HEK293 (cell line): ENCODE measurements at regions not wholly inside any gene's neighbourhood (a gene's known extent, or its start where the extent isn't known, plus 50 kb on each side); places are given as distances from the start of the nearest gene placed in this dataset.

Source experiments
- CTCF ChIA-PET: fragments of 350-600 bp; formaldehyde crosslinking; extraction: SDS; loops from one replicate; lab custom pipeline; 2021; ENCODE audit warnings: antibody characterized with exemption; lab: Yijun Ruan, JAX
- POLR2A ChIA-PET: fragments of 300-600 bp; formaldehyde crosslinking; extraction: SDS; loops from one replicate; lab custom pipeline; 2020; ENCODE audit warnings: antibody characterized with exemption, inconsistent platforms; lab: Yijun Ruan, JAX
- H3K27ac ChIP-seq: fragments of 200-500 bp; sonication (Bioruptor generic); 2 replicates; pipeline ENCODE4 v1.5.1; 2014; ENCODE audit warnings: low read depth, low read length, control low read depth, inconsistent platforms; ENCODE audit errors: extremely low read depth
- H3K36me3 ChIP-seq, 2 experiments: fragments of 200-500 bp in 1 of 2; sonication (Bioruptor generic) in 1 of 2; 1 replicate in 1 of 2; 2 replicates in 1 of 2; pipeline ENCODE4 v1.5.1; 2014 to 2017; ENCODE audit warnings: inconsistent platforms in 2 of 2, low read length in 2 of 2; ENCODE audit not compliant: control insufficient read depth in 2 of 2, insufficient read depth in 1 of 2
- H3K4me1 ChIP-seq: fragments of 200-500 bp; sonication (Bioruptor generic); 2 replicates; pipeline ENCODE4 v1.5.1; 2014; ENCODE audit warnings: mild to moderate bottlenecking, low read length, inconsistent platforms; ENCODE audit not compliant: control insufficient read depth, insufficient read depth
- H3K4me3 ChIP-seq: 2 replicates; pipeline ENCODE4 v1.5.1; 2011; ENCODE audit warnings: low read depth, mild to moderate bottlenecking, control low read depth, low read length, moderate library complexity
- H3K9me3 ChIP-seq: fragments of 200-500 bp; sonication (Bioruptor generic); 2 replicates; pipeline ENCODE4 v1.5.1; 2014; ENCODE audit warnings: low read depth, low read length, inconsistent platforms; ENCODE audit not compliant: control insufficient read depth, insufficient read depth
- GLI4 ChIP-seq: fragments of 450-650 bp; formaldehyde crosslinking; IDR thresholded peaks from 2 replicates; pipeline ENCODE4 v1.5.1; 2016; ENCODE audit warnings: missing biosample characterization, missing genetic modification characterization
- HOXD13 ChIP-seq: sonication (generic); formaldehyde crosslinking; IDR thresholded peaks from 2 replicates; pipeline ENCODE4 v1.8.0; 2022; ENCODE audit warnings: missing genetic modification reagents, borderline replicate concordance
- KLF16 ChIP-seq: fragments of 450-650 bp; formaldehyde crosslinking; IDR thresholded peaks from 2 replicates; pipeline ENCODE4 v1.5.1; 2017; ENCODE audit warnings: missing biosample characterization, missing genetic modification characterization
- KLF7 ChIP-seq: fragments of 450-650 bp; formaldehyde crosslinking; IDR thresholded peaks from 2 replicates; pipeline ENCODE4 v1.5.1; 2016; ENCODE audit warnings: missing biosample characterization, missing genetic modification characterization, borderline replicate concordance
- MEIS1 ChIP-seq: sonication (generic); formaldehyde crosslinking; IDR thresholded peaks from 2 replicates; pipeline ENCODE4 v1.8.1; 2022; ENCODE audit warnings: missing genetic modification reagents, mild to moderate bottlenecking, borderline replicate concordance
- MYNN ChIP-seq: fragments of 450-650 bp; formaldehyde crosslinking; IDR thresholded peaks from 2 replicates; pipeline ENCODE4 v1.5.1; 2016; ENCODE audit warnings: missing biosample characterization, missing genetic modification characterization, borderline replicate concordance
- OSR2 ChIP-seq: fragments of 450-650 bp; formaldehyde crosslinking; IDR thresholded peaks from 2 replicates; pipeline ENCODE4 v1.5.1; 2016; ENCODE audit warnings: missing biosample characterization, missing genetic modification characterization
- SCRT2 ChIP-seq: fragments of 450-650 bp; formaldehyde crosslinking; IDR thresholded peaks from 2 replicates; pipeline ENCODE4 v1.5.1; 2016; ENCODE audit warnings: missing biosample characterization, missing genetic modification characterization
- TCF7L2 ChIP-seq: IDR thresholded peaks from 2 replicates; pipeline ENCODE4 v1.6.1; 2011; ENCODE audit warnings: low read depth, mild to moderate bottlenecking, inconsistent platforms, low read length, moderate library complexity, borderline replicate concordance
- TRIM28 ChIP-seq: IDR thresholded peaks from 2 replicates; pipeline ENCODE4 v1.6.1; 2011; ENCODE audit warnings: low read length, control low read depth, borderline replicate concordance
- ZBTB10 ChIP-seq: fragments of 450-650 bp; formaldehyde crosslinking; IDR thresholded peaks from 2 replicates; pipeline ENCODE4 v1.5.1; 2016; ENCODE audit warnings: missing biosample characterization, missing genetic modification characterization
- ZBTB8A ChIP-seq: fragments of 450-650 bp; formaldehyde crosslinking; IDR thresholded peaks from 2 replicates; pipeline ENCODE4 v1.5.1; 2016; ENCODE audit warnings: missing biosample characterization, missing genetic modification characterization
- ZFHX2 ChIP-seq: fragments of 450-650 bp; formaldehyde crosslinking; conservative IDR thresholded peaks from 2 replicates; pipeline ENCODE4 v1.5.1; 2016; ENCODE audit warnings: missing biosample characterization, missing genetic modification characterization
- ZFP41 ChIP-seq: fragments of 450-650 bp; formaldehyde crosslinking; IDR thresholded peaks from 2 replicates; pipeline ENCODE4 v1.5.1; 2016; ENCODE audit warnings: missing biosample characterization, missing genetic modification characterization, borderline replicate concordance
- ZNF112 ChIP-seq: fragments of 450-650 bp; formaldehyde crosslinking; IDR thresholded peaks from 2 replicates; pipeline ENCODE4 v1.5.0; 2017; ENCODE audit warnings: missing biosample characterization, missing genetic modification characterization
- ZNF114 ChIP-seq: fragments of 450-650 bp; formaldehyde crosslinking; IDR thresholded peaks from 2 replicates; pipeline ENCODE4 v1.5.0; 2017; ENCODE audit warnings: missing biosample characterization, missing genetic modification characterization
- ZNF214 ChIP-seq: fragments of 450-650 bp; formaldehyde crosslinking; IDR thresholded peaks from 2 replicates; pipeline ENCODE4 v1.5.1; 2017; ENCODE audit warnings: missing biosample characterization, mild to moderate bottlenecking, missing genetic modification characterization, borderline replicate concordance
- ZNF23 ChIP-seq: fragments of 450-650 bp; formaldehyde crosslinking; IDR thresholded peaks from 2 replicates; pipeline ENCODE4 v1.5.1; 2016; ENCODE audit warnings: missing biosample characterization, missing genetic modification characterization, borderline replicate concordance
- ZNF239 ChIP-seq: fragments of 450-650 bp; formaldehyde crosslinking; IDR thresholded peaks from 2 replicates; pipeline ENCODE4 v1.5.1; 2016; ENCODE audit warnings: missing biosample characterization, missing genetic modification characterization
- ZNF292 ChIP-seq: fragments of 450-650 bp; formaldehyde crosslinking; IDR thresholded peaks from 2 replicates; pipeline ENCODE4 v1.5.1; 2016; ENCODE audit warnings: low read depth, missing biosample characterization, missing genetic modification characterization, borderline replicate concordance
- ZNF311 ChIP-seq: fragments of 450-650 bp; formaldehyde crosslinking; IDR thresholded peaks from 2 replicates; pipeline ENCODE4 v1.5.1; 2017; ENCODE audit warnings: missing biosample characterization, missing genetic modification characterization, borderline replicate concordance
- ZNF394 ChIP-seq: fragments of 450-650 bp; formaldehyde crosslinking; IDR thresholded peaks from 2 replicates; pipeline ENCODE4 v1.5.1; 2016; ENCODE audit warnings: missing biosample characterization, missing genetic modification characterization, mild to moderate bottlenecking, moderate library complexity, borderline replicate concordance
- ZNF433 ChIP-seq: fragments of 450-650 bp; formaldehyde crosslinking; IDR thresholded peaks from 2 replicates; pipeline ENCODE4 v1.5.1; 2016; ENCODE audit warnings: missing biosample characterization, missing genetic modification characterization, low read depth
- ZNF449 ChIP-seq: fragments of 450-650 bp; formaldehyde crosslinking; IDR thresholded peaks from 2 replicates; pipeline ENCODE4 v1.5.1; 2017; ENCODE audit warnings: missing biosample characterization, mild to moderate bottlenecking, missing genetic modification characterization, moderate library complexity
- ZNF501 ChIP-seq: fragments of 450-650 bp; formaldehyde crosslinking; IDR thresholded peaks from 2 replicates; pipeline ENCODE4 v1.5.1; 2016; ENCODE audit warnings: missing biosample characterization, missing genetic modification characterization
- ZNF530 ChIP-seq: fragments of 450-650 bp; formaldehyde crosslinking; IDR thresholded peaks from 2 replicates; pipeline ENCODE4 v1.5.1; 2016; ENCODE audit warnings: low read depth, missing biosample characterization, missing genetic modification characterization
- ZNF548 ChIP-seq: fragments of 450-650 bp; formaldehyde crosslinking; IDR thresholded peaks from 2 replicates; pipeline ENCODE4 v1.5.1; 2016; ENCODE audit warnings: missing biosample characterization, missing genetic modification characterization
- ZNF555 ChIP-seq: fragments of 450-650 bp; formaldehyde crosslinking; conservative IDR thresholded peaks from 2 replicates; pipeline ENCODE4 v1.5.1; 2017; ENCODE audit warnings: missing biosample characterization, mild to moderate bottlenecking, missing genetic modification characterization, inconsistent platforms
- ZNF561 ChIP-seq: fragments of 450-650 bp; IDR thresholded peaks from 2 replicates; pipeline ENCODE4 v1.5.1; 2018; ENCODE audit warnings: missing biosample characterization, missing genetic modification characterization, borderline replicate concordance
- ZNF624 ChIP-seq: fragments of 450-650 bp; formaldehyde crosslinking; IDR thresholded peaks from 2 replicates; pipeline ENCODE4 v1.5.1; 2017; ENCODE audit warnings: missing biosample characterization, missing genetic modification characterization
- ZNF629 ChIP-seq: fragments of 450-650 bp; formaldehyde crosslinking; IDR thresholded peaks from 2 replicates; pipeline ENCODE4 v1.5.1; 2017; ENCODE audit warnings: missing biosample characterization, missing genetic modification characterization
- ZNF654 ChIP-seq: fragments of 450-650 bp; formaldehyde crosslinking; IDR thresholded peaks from 2 replicates; pipeline ENCODE4 v1.5.1; 2016; ENCODE audit warnings: low read depth, missing biosample characterization, missing genetic modification characterization
- ZNF701 ChIP-seq: fragments of 450-650 bp; formaldehyde crosslinking; IDR thresholded peaks from 2 replicates; pipeline ENCODE4 v1.5.1; 2016; ENCODE audit warnings: missing biosample characterization, missing genetic modification characterization
- ZNF707 ChIP-seq: fragments of 450-650 bp; formaldehyde crosslinking; IDR thresholded peaks from 2 replicates; pipeline ENCODE4 v1.5.1; 2016; ENCODE audit warnings: missing biosample characterization, missing genetic modification characterization
- ZSCAN16 ChIP-seq: fragments of 450-650 bp; formaldehyde crosslinking; IDR thresholded peaks from 2 replicates; pipeline ENCODE4 v1.5.1; 2016; ENCODE audit warnings: missing biosample characterization, missing genetic modification characterization

- TF ChIP-seq ZNF311 (tag by site-specific recombination): no peak
- TF ChIP-seq ZNF629: no peak
- TF ChIP-seq ZNF239 (tag by site-specific recombination): no peak
- TF ChIP-seq ZNF394 (tag by site-specific recombination): no peak
- TF ChIP-seq ZNF112 (tag by site-specific recombination): no peak
- TF ChIP-seq ZBTB8A (tag by site-specific recombination): no peak
- no peak for TF ChIP-seq ZNF707 (tag by site-specific recombination)
These were observed 237.5 kb upstream of the GNAI1 start (continued) for GRCh38 chr7:79897166-79897565.

- Histone ChIP-seq H3K36me3 (no peaks in the 10 kb centered on the region), H3K4me3 (no peak overlapping the region), H3K27ac (no peak overlapping the region), H3K9me3 (no peaks in the 10 kb centered on the region)
- ChIA-PET POLR2A (no interaction called here), CTCF (interaction anchor here (0.6 kb wide), 1 partner anchor 1873 kb away, joined by 5 read pairs; no protein-coding TSS in a partner anchor)
- TF ChIP-seq ZNF530 (tag by site-specific recombination): no peak
- no peak for TF ChIP-seq ZNF292 (tag by site-specific recombination)
- no peak for TF ChIP-seq SCRT2 (tag by site-specific recombination)
- no peak for TF ChIP-seq MYNN
- no peak for TF ChIP-seq ZNF707 (tag by site-specific recombination)
- no peak for TF ChIP-seq MEIS1 (CRISPR knock-in tag)
- TF ChIP-seq ZNF624: no peak
- no peak for TF ChIP-seq ZFP41 (tag by site-specific recombination)
- TF ChIP-seq ZFHX2 (tag by site-specific recombination): no peak
- TF ChIP-seq ZNF629: no peak
- no peak for TF ChIP-seq TCF7L2
- TF ChIP-seq ZNF555 (tag by site-specific recombination): no peak
- TF ChIP-seq GLI4 (tag by site-specific recombination): no peak
- TF ChIP-seq ZNF654 (tag by site-specific recombination): no peak
- TF ChIP-seq ZNF214 (tag by site-specific recombination): no peak
- TF ChIP-seq ZNF561: no peak
- TF ChIP-seq ZNF548 (tag by site-specific recombination): no peak
- no peak for TF ChIP-seq HOXD13 (CRISPR knock-in tag)
- TF ChIP-seq ZBTB10 (tag by site-specific recombination): no peak
- TF ChIP-seq, all 188 proteins: peak for 0
- no peaks in the 10 kb centered on the region for H3K4me1 ChIP-seq
These were observed 240.6 kb upstream of the GNAI1 start for GRCh38 chr7:79893991-79894390.

- TF ChIP-seq KLF16 (tag by site-specific recombination) (no peak), ZNF114 (no peak), KLF7 (tag by site-specific recombination) (no peak), SCRT2 (tag by site-specific recombination) (no peak), ZNF449 (tag by site-specific recombination) (no peak), ZNF501 (no peak), ZNF433 (no peak), ZNF701 (tag by site-specific recombination) (no peak), TRIM28 (no peak), ZSCAN16 (no peak), ZNF23 (tag by site-specific recombination) (no peak), OSR2 (no peak)
- Histone ChIP-seq H3K9me3 (no peaks in the 10 kb centered on the region), H3K4me1 (no peaks in the 10 kb centered on the region), H3K4me3 (no peak overlapping the region), H3K27ac (no peak overlapping the region), H3K36me3 (no peaks in the 10 kb centered on the region)
- CTCF ChIA-PET: interaction anchor here (0.6 kb wide), 1 partner anchor 176 kb away, joined by 3 read pairs; no protein-coding TSS in a partner anchor
- POLR2A ChIA-PET: no interaction called here
These were observed 251.7 kb upstream of the GNAI1 start for GRCh38 chr7:79882922-79883321.
